OCI-LY7 (cell line): ENCODE measurements at regions not wholly inside any gene's neighbourhood (a gene's known extent, or its start where the extent isn't known, plus 50 kb on each side); places are given as distances from the start of the nearest gene placed in this dataset.

ENCODE experiments used
- BruUV-seq: library from RNA; stranded (reverse); fragments of 400-500 nt; replicated peaks from 2 replicates; lab custom pipeline; 2021; lab: Mats Ljungman, UMichigan
- CTCF ChIA-PET: fragments of 300-600 bp; sonication (Branson Sonifier 250); formaldehyde crosslinking; loops from one replicate; lab custom pipeline; 2022; ENCODE audit warnings: antibody characterized with exemption; ENCODE audit not compliant: unreplicated experiment; lab: Charles Lee
- POLR2A ChIA-PET: fragments of 300-600 bp; sonication (Branson Sonifier 250); formaldehyde crosslinking; loops from one replicate; lab custom pipeline; 2022; ENCODE audit warnings: antibody characterized with exemption; lab: Charles Lee
- DNase-seq: peaks from one replicate; pipeline ENCODE4 v3.0.0-alpha.2; 2015; ENCODE audit warnings: low spot score
- H2AFZ ChIP-seq: fragments of 200-600 bp; sonication (generic), shearing (Covaris generic); 2 replicates; pipeline ENCODE4 v1.6.1; 2014; ENCODE audit warnings: mild to moderate bottlenecking, antibody characterized with exemption, low read length, moderate library complexity
- H3K27ac ChIP-seq: fragments of 200-600 bp; sonication (generic); 2 replicates; pipeline ENCODE4 v1.5.1; 2014; ENCODE audit warnings: mixed run types, low read depth, mild to moderate bottlenecking, moderate library complexity, low read length, inconsistent platforms; ENCODE audit not compliant: poor library complexity, severe bottlenecking
- H3K36me3 ChIP-seq: fragments of 200-600 bp; sonication (generic); 2 replicates; pipeline ENCODE4 v1.6.1; 2014; ENCODE audit warnings: mild to moderate bottlenecking, antibody characterized with exemption, low read length, moderate library complexity, mixed read lengths; ENCODE audit not compliant: insufficient read depth
- H3K4me1 ChIP-seq: fragments of 200-600 bp; sonication (generic); 2 replicates; pipeline ENCODE4 v1.5.1; 2014; ENCODE audit warnings: mild to moderate bottlenecking, low read length; ENCODE audit not compliant: insufficient read depth, poor library complexity, severe bottlenecking
- H3K4me2 ChIP-seq: fragments of 200-600 bp; sonication (generic); 2 replicates; pipeline ENCODE4 v1.6.1; 2014; ENCODE audit warnings: mild to moderate bottlenecking, low read length
- H3K4me3 ChIP-seq: fragments of 200-600 bp; sonication (generic); 2 replicates; pipeline ENCODE4 v1.5.1; 2014; ENCODE audit warnings: mild to moderate bottlenecking, low read depth, low read length; ENCODE audit not compliant: poor library complexity, severe bottlenecking
- H3K79me2 ChIP-seq: fragments of 200-600 bp; sonication (generic); 2 replicates; pipeline ENCODE4 v1.6.1; 2016; ENCODE audit warnings: low read depth, mild to moderate bottlenecking, low read length, moderate library complexity, mixed read lengths; ENCODE audit not compliant: insufficient read depth
- H3K9me2 ChIP-seq: fragments of 200-600 bp; sonication (generic); 2 replicates; pipeline ENCODE4 v1.6.1; 2016; ENCODE audit warnings: mild to moderate bottlenecking, low read length, mixed read lengths; ENCODE audit not compliant: insufficient read depth
- H3K9me3 ChIP-seq: fragments of 200-600 bp; sonication (generic); 2 replicates; pipeline ENCODE4 v1.6.1; 2014; ENCODE audit warnings: mild to moderate bottlenecking, mixed run types, low read length, mixed read lengths
- H4K20me1 ChIP-seq: fragments of 200-600 bp; sonication (generic); 2 replicates; pipeline ENCODE4 v1.6.1; 2014; ENCODE audit warnings: mild to moderate bottlenecking, antibody characterized with exemption, low read length, moderate library complexity, mixed read lengths; ENCODE audit not compliant: insufficient read depth
- EZH2phosphoT487 ChIP-seq: fragments of 200-600 bp; sonication (generic); IDR thresholded peaks from 2 replicates; pipeline ENCODE4 v1.6.1; 2018; ENCODE audit warnings: low read depth, borderline replicate concordance, mild to moderate bottlenecking, mixed run types, antibody characterized with exemption, low read length, moderate library complexity, mixed read lengths
- intact Hi-C: fragments of 100-400 bp; cut with micrococcal nuclease; formaldehyde crosslinking; loops from one replicate; pipeline ENCODE4 v1.10.0; 2022; ENCODE audit not compliant: unreplicated experiment
- TF ChIP-seq, protein P1 (sequence below): fragments of 200-600 bp; sonication (generic); conservative IDR thresholded peaks from 2 replicates; pipeline ENCODE4 v1.5.1; 2014; ENCODE audit warnings: mild to moderate bottlenecking, antibody characterized with exemption, low read length, moderate library complexity, mixed read lengths

DNA sequence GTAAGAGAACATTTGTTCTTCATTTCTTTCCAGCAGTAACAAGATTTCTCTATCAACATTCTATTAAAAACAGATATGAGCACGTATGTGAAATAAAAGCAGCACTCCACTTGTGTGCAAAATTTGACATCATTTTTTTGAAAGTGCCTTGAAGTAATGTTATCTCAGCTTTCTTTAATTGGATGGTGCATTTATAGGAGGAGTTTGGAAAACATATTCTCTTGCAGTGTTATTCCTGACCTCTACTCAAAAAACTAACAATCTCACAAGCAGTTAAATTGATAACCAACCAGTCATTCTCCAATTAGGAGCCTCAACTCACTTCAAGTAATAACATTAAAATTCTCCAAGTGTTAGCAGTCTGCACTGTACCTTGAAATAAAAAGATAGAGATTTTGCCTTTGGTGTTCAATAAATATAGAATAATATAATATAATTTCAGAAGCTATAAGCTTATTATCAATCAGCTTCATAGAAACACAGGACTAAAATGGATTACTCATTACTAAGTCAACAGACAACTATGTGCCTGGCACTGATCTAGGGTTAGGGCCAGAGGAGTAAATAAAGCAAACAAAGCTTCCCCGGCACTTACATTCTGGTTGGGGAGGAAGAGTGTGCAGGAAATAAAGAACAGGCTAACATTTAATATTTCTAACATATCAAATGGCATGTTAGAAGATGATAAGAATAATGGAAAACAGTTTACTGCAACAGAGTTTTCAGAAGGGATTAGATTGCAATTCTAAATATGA, 149.0 kb upstream of the SGK1 start:
- ChIA-PET CTCF (no interaction called here), POLR2A (interaction anchor here (0.5 to 1.3 kb wide), 7 partner anchors 12 to 1617 kb away, joined by 3 to 4 read pairs (median 3); no protein-coding TSS in a partner anchor)
- BruUV-seq: no TSS peak
- no peak for TF ChIP-seq EZH2phosphoT487
- TF ChIP-seq, protein P1, sequence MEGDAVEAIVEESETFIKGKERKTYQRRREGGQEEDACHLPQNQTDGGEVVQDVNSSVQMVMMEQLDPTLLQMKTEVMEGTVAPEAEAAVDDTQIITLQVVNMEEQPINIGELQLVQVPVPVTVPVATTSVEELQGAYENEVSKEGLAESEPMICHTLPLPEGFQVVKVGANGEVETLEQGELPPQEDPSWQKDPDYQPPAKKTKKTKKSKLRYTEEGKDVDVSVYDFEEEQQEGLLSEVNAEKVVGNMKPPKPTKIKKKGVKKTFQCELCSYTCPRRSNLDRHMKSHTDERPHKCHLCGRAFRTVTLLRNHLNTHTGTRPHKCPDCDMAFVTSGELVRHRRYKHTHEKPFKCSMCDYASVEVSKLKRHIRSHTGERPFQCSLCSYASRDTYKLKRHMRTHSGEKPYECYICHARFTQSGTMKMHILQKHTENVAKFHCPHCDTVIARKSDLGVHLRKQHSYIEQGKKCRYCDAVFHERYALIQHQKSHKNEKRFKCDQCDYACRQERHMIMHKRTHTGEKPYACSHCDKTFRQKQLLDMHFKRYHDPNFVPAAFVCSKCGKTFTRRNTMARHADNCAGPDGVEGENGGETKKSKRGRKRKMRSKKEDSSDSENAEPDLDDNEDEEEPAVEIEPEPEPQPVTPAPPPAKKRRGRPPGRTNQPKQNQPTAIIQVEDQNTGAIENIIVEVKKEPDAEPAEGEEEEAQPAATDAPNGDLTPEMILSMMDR: no peak
- Histone ChIP-seq H2AFZ (no peak overlapping the region), H3K36me3 (no peaks in the 10 kb centered on the region), H3K9me2 (no peaks in the 10 kb centered on the region), H3K4me2 (no peak overlapping the region), H3K27ac (no peak overlapping the region), H4K20me1 (no peaks in the 10 kb centered on the region), H3K9me3 (no peaks in the 10 kb centered on the region), H3K4me1 (peaks cover 7% of the 10 kb centered on the region), H3K79me2 (no peaks in the 10 kb centered on the region), H3K4me3 (no peak overlapping the region)
- DNase-seq: no peak
- intact Hi-C loops: no loop called here

DNA sequence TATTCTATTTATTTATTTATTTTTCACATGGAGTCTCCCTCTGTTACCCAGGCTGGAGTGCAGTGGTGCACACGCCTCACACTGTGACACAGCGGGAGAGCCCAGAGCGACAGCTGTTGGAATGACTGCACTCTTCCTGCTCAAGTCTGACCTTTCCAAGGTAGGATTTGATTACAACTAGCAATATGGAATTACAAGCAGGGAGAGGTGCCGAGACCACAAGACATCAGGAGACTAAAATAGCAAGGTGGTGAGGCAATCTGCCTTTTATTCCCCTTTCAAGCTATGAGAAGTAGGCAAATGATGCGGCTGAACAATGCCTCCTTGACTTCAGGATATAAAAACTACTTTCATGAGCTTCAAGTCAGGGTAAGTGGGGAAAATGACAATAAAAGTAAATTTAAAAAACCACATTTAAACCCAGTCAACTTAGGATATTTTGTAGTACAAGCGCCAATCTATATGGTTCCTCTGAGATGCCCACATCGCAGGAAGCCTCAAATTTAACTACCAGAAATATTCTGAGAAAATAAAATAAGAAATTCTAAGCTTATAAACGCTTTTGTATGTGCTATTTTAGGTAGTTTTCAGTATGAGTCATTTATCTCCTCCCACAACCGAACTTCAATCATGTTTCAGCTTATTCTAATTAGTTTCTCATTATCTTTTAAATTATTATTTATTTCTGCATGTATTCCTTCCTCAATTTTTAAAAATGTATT, 146.9 kb upstream of the SGK1 start:
- peaks cover 7% of the 10 kb centered on the region for H3K4me1 ChIP-seq
- POLR2A ChIA-PET: interaction anchor here (0.6 to 1.7 kb wide), 5 partner anchors 12 to 330 kb away, joined by 3 to 7 read pairs (median 3); no protein-coding TSS in a partner anchor
- H2AFZ ChIP-seq: peak overlapping the region; percentile 60; the same call in 1 of the 2 replicates
- no peaks in the 10 kb centered on the region for H3K9me3 ChIP-seq
- no peaks in the 10 kb centered on the region for H4K20me1 ChIP-seq
- no peak for DNase-seq
- CTCF ChIA-PET: no interaction called here
- no peaks in the 10 kb centered on the region for H3K36me3 ChIP-seq
- no TSS peak for BruUV-seq
- H3K4me3 ChIP-seq: no peak overlapping the region
- peak overlapping the region; percentile 43; the same call in 1 of the 2 replicates for H3K4me2 ChIP-seq
- no peaks in the 10 kb centered on the region for H3K79me2 ChIP-seq
- intact Hi-C loops: no loop called here
- no peak for TF ChIP-seq EZH2phosphoT487
- TF ChIP-seq, protein P1: no peak
- no peak overlapping the region for H3K27ac ChIP-seq
- no peaks in the 10 kb centered on the region for H3K9me2 ChIP-seq
